ENCODE measurements at regions not wholly inside any gene's neighbourhood (a gene's known extent, or its start where the extent isn't known, plus 50 kb on each side); places are given as distances from the start of the nearest gene placed in this dataset.

DNA sequence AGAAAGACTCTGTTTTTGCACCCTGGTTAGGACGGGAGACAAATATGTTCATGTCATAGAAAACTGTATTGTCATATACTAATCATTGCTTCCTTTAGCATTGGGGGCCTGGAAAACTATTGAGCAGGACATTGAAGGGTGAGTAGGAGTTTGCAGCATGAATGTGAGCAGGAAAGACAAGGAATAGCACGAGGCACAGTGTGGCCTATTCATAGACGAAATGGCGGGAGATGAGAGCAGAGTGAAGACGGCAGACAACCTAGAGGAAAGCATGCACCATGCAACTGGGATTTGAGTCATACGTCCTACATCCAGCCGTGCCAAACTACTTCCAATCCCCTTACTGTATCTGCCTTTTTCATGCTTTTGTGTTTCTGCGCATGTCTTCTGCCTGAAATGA lies 508.1 kb downstream of the NTRK3 start:
- TF ChIP-seq, protein P1, sequence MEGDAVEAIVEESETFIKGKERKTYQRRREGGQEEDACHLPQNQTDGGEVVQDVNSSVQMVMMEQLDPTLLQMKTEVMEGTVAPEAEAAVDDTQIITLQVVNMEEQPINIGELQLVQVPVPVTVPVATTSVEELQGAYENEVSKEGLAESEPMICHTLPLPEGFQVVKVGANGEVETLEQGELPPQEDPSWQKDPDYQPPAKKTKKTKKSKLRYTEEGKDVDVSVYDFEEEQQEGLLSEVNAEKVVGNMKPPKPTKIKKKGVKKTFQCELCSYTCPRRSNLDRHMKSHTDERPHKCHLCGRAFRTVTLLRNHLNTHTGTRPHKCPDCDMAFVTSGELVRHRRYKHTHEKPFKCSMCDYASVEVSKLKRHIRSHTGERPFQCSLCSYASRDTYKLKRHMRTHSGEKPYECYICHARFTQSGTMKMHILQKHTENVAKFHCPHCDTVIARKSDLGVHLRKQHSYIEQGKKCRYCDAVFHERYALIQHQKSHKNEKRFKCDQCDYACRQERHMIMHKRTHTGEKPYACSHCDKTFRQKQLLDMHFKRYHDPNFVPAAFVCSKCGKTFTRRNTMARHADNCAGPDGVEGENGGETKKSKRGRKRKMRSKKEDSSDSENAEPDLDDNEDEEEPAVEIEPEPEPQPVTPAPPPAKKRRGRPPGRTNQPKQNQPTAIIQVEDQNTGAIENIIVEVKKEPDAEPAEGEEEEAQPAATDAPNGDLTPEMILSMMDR (conservative IDR thresholded peaks at IDR 0.05 in 1 of 2, IDR thresholded peaks at IDR 0.05 in 1 of 2; ENCODE audit: low read depth in 1 of 2, low read length in 2 of 2): no peak
- no peak for TF ChIP-seq EZH2 (IDR thresholded peaks at IDR 0.05; ENCODE audit: low read length, missing control alignments)
